ENCODE measurements at regions not wholly inside any gene's neighbourhood (a gene's known extent, or its start where the extent isn't known, plus 50 kb on each side); places are given as distances from the start of the nearest gene placed in this dataset.

DNA sequence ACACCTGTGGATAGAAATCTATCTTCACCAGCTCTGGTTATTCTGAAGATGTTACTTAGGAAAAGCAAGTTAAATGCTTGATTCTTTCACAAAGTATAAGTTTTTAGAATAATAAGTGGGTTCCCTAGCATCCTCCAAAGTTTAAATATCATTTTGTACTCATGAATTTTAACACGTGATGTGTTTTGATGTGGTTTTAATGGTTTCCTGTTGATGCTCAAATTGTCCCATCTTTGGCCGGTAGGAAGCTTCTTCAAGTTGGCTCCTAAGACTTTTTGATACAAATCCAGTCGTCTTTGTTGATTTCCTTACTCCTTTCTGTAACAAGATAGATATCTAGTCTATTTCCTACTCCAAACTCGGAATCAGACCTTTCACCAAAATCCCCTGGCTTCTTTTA is 94.5 kb upstream of the STXBP5 start:
- no peak for DNase-seq

DNA sequence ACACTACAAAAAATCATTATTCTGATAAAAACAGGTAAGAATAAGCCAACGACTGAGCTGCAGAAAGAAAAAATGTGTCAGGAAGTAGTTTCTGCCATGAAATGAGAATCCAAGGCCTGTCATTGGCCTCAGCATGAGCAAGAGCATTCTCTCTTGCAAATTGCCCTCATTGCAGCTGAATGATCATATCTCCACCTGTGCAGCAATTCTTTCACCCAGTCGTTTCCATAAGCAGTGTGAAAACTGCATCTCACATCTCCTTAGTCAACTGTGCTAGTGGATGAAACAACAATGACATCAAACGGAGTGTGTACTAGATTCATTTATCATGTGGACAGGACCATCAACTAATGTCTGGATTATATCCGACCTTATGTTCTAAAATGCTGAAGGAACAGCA is 88.2 kb upstream of the STXBP5 start:
- no peak overlapping the region for H3K4me2 ChIP-seq (ENCODE audit: low read depth, low read length)
- H3K9me3 ChIP-seq (replicated peaks; ENCODE audit: insufficient read depth, low read length), result no peaks in the 10 kb centered on the region
- no peaks in the 10 kb centered on the region for H3K27me3 ChIP-seq (replicated peaks; ENCODE audit: insufficient read depth, low read length)
- H3K36me3 ChIP-seq (replicated peaks; ENCODE audit: insufficient read depth, low read length), result no peaks in the 10 kb centered on the region
- no peaks in the 10 kb centered on the region for H4K20me1 ChIP-seq (ENCODE audit: insufficient read depth, low read length)
- no peaks in the 10 kb centered on the region for H3F3A ChIP-seq (ENCODE audit: insufficient read depth, low read length)
- H3K9me2 ChIP-seq (replicated peaks; ENCODE audit: insufficient read depth, low read length), result no peaks in the 10 kb centered on the region
- no peak overlapping the region for H3K4me3 ChIP-seq (ENCODE audit: low read length)
- no peaks in the 10 kb centered on the region for H3K79me2 ChIP-seq (ENCODE audit: low read length)
- no peak overlapping the region for H2AFZ ChIP-seq (ENCODE audit: low read length)
- H3K4me1 ChIP-seq (ENCODE audit: low read length), result no peaks in the 10 kb centered on the region
- no peak overlapping the region for H3K9ac ChIP-seq (ENCODE audit: low read length)
- DNase-seq, result no peak
- no peak overlapping the region for H3K27ac ChIP-seq (ENCODE audit: low read length)
- TF ChIP-seq EZH2phosphoT487 (IDR thresholded peaks at IDR 0.05; ENCODE audit: low read length), result no peak
- TF ChIP-seq CTCF (IDR thresholded peaks at IDR 0.05; ENCODE audit: low read length), result no peak
- TF ChIP-seq EZH2 (optimal IDR thresholded peaks at IDR 0.05; ENCODE audit: low read depth, low read length), result no peak

More for the DNA sequence above, 94.5 kb upstream of the STXBP5 start:
- Histone ChIP-seq H3F3A (ENCODE audit: insufficient read depth, low read length) (no peaks in the 10 kb centered on the region), H3K4me1 (ENCODE audit: low read length) (no peaks in the 10 kb centered on the region), H3K27ac (ENCODE audit: low read length) (no peak overlapping the region), H3K79me2 (ENCODE audit: low read length) (no peaks in the 10 kb centered on the region), H3K9me3 (replicated peaks; ENCODE audit: insufficient read depth, low read length) (no peaks in the 10 kb centered on the region), H3K4me2 (ENCODE audit: low read depth, low read length) (no peak overlapping the region), H3K9ac (ENCODE audit: low read length) (no peak overlapping the region), H3K27me3 (replicated peaks; ENCODE audit: insufficient read depth, low read length) (no peaks in the 10 kb centered on the region), H3K4me3 (ENCODE audit: low read length) (no peak overlapping the region), H4K20me1 (ENCODE audit: insufficient read depth, low read length) (no peaks in the 10 kb centered on the region), H3K9me2 (replicated peaks; ENCODE audit: insufficient read depth, low read length) (no peaks in the 10 kb centered on the region), H3K36me3 (replicated peaks; ENCODE audit: insufficient read depth, low read length) (no peaks in the 10 kb centered on the region), H2AFZ (ENCODE audit: low read length) (no peak overlapping the region)
- TF ChIP-seq EZH2phosphoT487 (IDR thresholded peaks at IDR 0.05; ENCODE audit: low read length) (no peak), CTCF (IDR thresholded peaks at IDR 0.05; ENCODE audit: low read length) (no peak), EZH2 (optimal IDR thresholded peaks at IDR 0.05; ENCODE audit: low read depth, low read length) (no peak)

DNA sequence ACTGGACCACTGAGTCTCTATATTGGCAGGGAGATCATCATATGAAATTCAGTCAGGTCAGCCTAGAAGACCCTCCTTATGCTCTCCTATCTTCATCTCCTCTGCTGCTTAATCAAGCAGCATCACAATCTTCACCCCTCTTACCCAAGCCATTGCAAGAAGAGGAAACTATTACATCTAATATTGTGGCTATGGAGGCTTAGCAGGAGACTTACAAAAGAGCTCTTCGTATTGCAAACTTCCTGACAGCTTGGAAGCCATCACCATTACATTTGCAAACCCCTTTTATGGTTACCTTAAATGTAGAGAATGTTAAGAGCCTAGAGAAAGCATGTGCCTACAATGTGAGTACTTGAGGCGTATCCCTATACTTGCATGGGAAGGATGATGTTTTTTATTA is 87.2 kb upstream of the STXBP5 start:
- no peak overlapping the region for H3K27ac ChIP-seq (ENCODE audit: low read length)
- no peaks in the 10 kb centered on the region for H3K27me3 ChIP-seq (replicated peaks; ENCODE audit: insufficient read depth, low read length)
- no peaks in the 10 kb centered on the region for H3K9me3 ChIP-seq (replicated peaks; ENCODE audit: insufficient read depth, low read length)
- no peaks in the 10 kb centered on the region for H3K36me3 ChIP-seq (replicated peaks; ENCODE audit: insufficient read depth, low read length)
- no peak for DNase-seq
- H3K79me2 ChIP-seq (ENCODE audit: low read length), result no peaks in the 10 kb centered on the region
- no peak overlapping the region for H2AFZ ChIP-seq (ENCODE audit: low read length)
- H3K4me3 ChIP-seq (ENCODE audit: low read length), result no peak overlapping the region
- H3F3A ChIP-seq (ENCODE audit: insufficient read depth, low read length), result no peaks in the 10 kb centered on the region
- H4K20me1 ChIP-seq (ENCODE audit: insufficient read depth, low read length), result no peaks in the 10 kb centered on the region
- H3K4me2 ChIP-seq (ENCODE audit: low read depth, low read length), result no peak overlapping the region
- H3K9ac ChIP-seq (ENCODE audit: low read length), result no peak overlapping the region
- no peaks in the 10 kb centered on the region for H3K4me1 ChIP-seq (ENCODE audit: low read length)
- H3K9me2 ChIP-seq (replicated peaks; ENCODE audit: insufficient read depth, low read length), result no peaks in the 10 kb centered on the region
- no peak for TF ChIP-seq EZH2 (optimal IDR thresholded peaks at IDR 0.05; ENCODE audit: low read depth, low read length)
- no peak for TF ChIP-seq CTCF (IDR thresholded peaks at IDR 0.05; ENCODE audit: low read length)
- no peak for TF ChIP-seq EZH2phosphoT487 (IDR thresholded peaks at IDR 0.05; ENCODE audit: low read length)

All from MM.1S (cell line).